Aorta (tissue), 5 donors: ENCODE measurements at regions not wholly inside any gene's neighbourhood (a gene's known extent, or its start where the extent isn't known, plus 50 kb on each side); places are given as distances from the start of the nearest gene placed in this dataset.

ENCODE experiments used
- ATAC-seq: fragments of 200-7000 bp; cut with Tn5 transposase; one replicate; pipeline ENCODE4 v1.9.1; 2022; ENCODE audit warnings: moderate library complexity; ENCODE audit not compliant: low FRiP score
- DNase-seq, 2 donors: peaks; one replicate each; pipeline ENCODE4 v3.0.0-alpha.2; 2020
- H3K27ac ChIP-seq, 2 donors: one replicate each; pipeline ENCODE4 v1.5.1; 2013; ENCODE audit warnings: low read length in 2 of 2, mild to moderate bottlenecking in 2 of 2, moderate library complexity in 2 of 2, control low read depth in 1 of 2, inconsistent platforms in 1 of 2, low read depth in 1 of 2
- H3K27me3 ChIP-seq, 2 donors: one replicate each; pipeline ENCODE4 v1.6.1; 2013; ENCODE audit warnings: control low read depth in 1 of 2, low read length in 1 of 2, mild to moderate bottlenecking in 1 of 2, moderate library complexity in 1 of 2; ENCODE audit not compliant: insufficient read depth in 2 of 2, control insufficient read depth in 1 of 2
- H3K36me3 ChIP-seq, 2 donors: one replicate each; pipeline ENCODE4 v1.6.1; 2013; ENCODE audit warnings: control low read depth in 1 of 2, low read length in 1 of 2, mild to moderate bottlenecking in 1 of 2; ENCODE audit not compliant: insufficient read depth in 2 of 2, control insufficient read depth in 1 of 2
- H3K4me1 ChIP-seq, 2 donors: one replicate each; pipeline ENCODE4 v1.6.1; 2013; ENCODE audit warnings: low read length in 2 of 2, control low read depth in 1 of 2, mild to moderate bottlenecking in 1 of 2, moderate library complexity in 1 of 2; ENCODE audit not compliant: insufficient read depth in 2 of 2, control insufficient read depth in 1 of 2
- H3K4me3 ChIP-seq, 2 donors: one replicate each; pipeline ENCODE4 v1.5.1; 2013; ENCODE audit warnings: low read length in 2 of 2, control low read depth in 1 of 2, mild to moderate bottlenecking in 1 of 2
- H3K9me3 ChIP-seq: one replicate; pipeline ENCODE4 v1.6.1; 2013; ENCODE audit warnings: mild to moderate bottlenecking, low read length; ENCODE audit not compliant: control insufficient read depth
- WGBS, 2 donors: extraction: QIAGEN DNeasy Blood & Tissue Kit; methylation state at CpG; one replicate each; pipeline ENCODE4 v1.1.7; 2013; 5-methylcytosine and 5-hydroxymethylcytosine counted together
- intact Hi-C, 2 donors: fragments of 100-400 bp; cut with DNase I; formaldehyde crosslinking; loops; one replicate each; pipeline versions ENCODE4 v1.14.2 to v1.15.0; 2022
- donor health status: healthy with polysubstance abuse.
- donor health status: Bipolar disorder and iron deficiency.
- donor health status: DM: no; HTN: no; CAD: no.
- donor health status: DM: no; HTN: no; CAD: no.
- donor health status: DM: yes; HTN: yes; CAD: no.

GRCh38 chr14:66196670-66197069 is 289.5 kb upstream of the CCDC196 start:
- Histone ChIP-seq H3K27me3 (no peaks in the 10 kb centered on the region), H3K4me3 (no peak overlapping the region), H3K36me3 (no peaks in the 10 kb centered on the region), H3K9me3 (no peaks in the 10 kb centered on the region), H3K4me1 (no peaks in the 10 kb centered on the region), H3K27ac (no peak overlapping the region)
- WGBS, 2 donors, result 72 to 73% methylated on average over 1 of the region's 1 CpG
- DNase-seq (no peak), ATAC-seq (no peak)
- intact Hi-C loops, result no loop called here

- no peak overlapping the region for H3K4me3 ChIP-seq
- H3K27me3 ChIP-seq, result no peaks in the 10 kb centered on the region
- no peak for DNase-seq
- H3K4me1 ChIP-seq, result no peaks in the 10 kb centered on the region
- no peaks in the 10 kb centered on the region for H3K36me3 ChIP-seq
- ATAC-seq, result no peak
- intact Hi-C loops, result no loop called here
- no peak overlapping the region for H3K27ac ChIP-seq
- no peaks in the 10 kb centered on the region for H3K9me3 ChIP-seq
Observed at GRCh38 chr14:66197276-66197675, 288.9 kb upstream of the CCDC196 start.

- intact Hi-C loops, result no loop called here
- H3K4me3 ChIP-seq, result no peak overlapping the region
- DNase-seq (no peak), ATAC-seq (no peak)
- no peaks in the 10 kb centered on the region for H3K36me3 ChIP-seq
- no peaks in the 10 kb centered on the region for H3K4me1 ChIP-seq
- H3K27ac ChIP-seq, result no peak overlapping the region
- peaks cover 3% of the 10 kb centered on the region for H3K9me3 ChIP-seq
- H3K27me3 ChIP-seq, result no peaks in the 10 kb centered on the region
- WGBS, 2 donors, result 68 to 76% methylated on average over 2 of the region's 2 CpGs
Observed at GRCh38 chr14:66206554-66206953, 279.6 kb upstream of the CCDC196 start.

GRCh38 chr14:66216763-66217162 is 269.4 kb upstream of the CCDC196 start:
- no peaks in the 10 kb centered on the region for H3K9me3 ChIP-seq
- intact Hi-C loops, result no loop called here
- H3K36me3 ChIP-seq, result no peaks in the 10 kb centered on the region
- no peak overlapping the region for H3K4me3 ChIP-seq
- ATAC-seq (no peak), DNase-seq (no peak)
- H3K27me3 ChIP-seq, result no peaks in the 10 kb centered on the region
- 43 to 83% methylated on average over 1 of the region's 1 CpG for WGBS, 2 donors
- H3K27ac ChIP-seq, result no peak overlapping the region
- no peaks in the 10 kb centered on the region for H3K4me1 ChIP-seq

GRCh38 chr14:66219886-66220285 is 266.3 kb upstream of the CCDC196 start:
- Histone ChIP-seq H3K27ac (no peak overlapping the region), H3K9me3 (no peaks in the 10 kb centered on the region), H3K4me3 (no peak overlapping the region), H3K4me1 (no peaks in the 10 kb centered on the region), H3K27me3 (no peaks in the 10 kb centered on the region), H3K36me3 (no peaks in the 10 kb centered on the region)
- WGBS, 2 donors, result 83% methylated on average over 3 of the region's 3 CpGs
- ATAC-seq (no peak), DNase-seq (no peak)
- intact Hi-C loops, result no loop called here

GRCh38 chr14:66224492-66225178 is 261.5 kb upstream of the CCDC196 start:
- intact Hi-C loops, result no loop called here

GRCh38 chr14:66225337-66225736 is 260.8 kb upstream of the CCDC196 start:
- DNase-seq (no peak), ATAC-seq (no peak)
- no peaks in the 10 kb centered on the region for H3K36me3 ChIP-seq
- no peaks in the 10 kb centered on the region for H3K4me1 ChIP-seq
- H3K27ac ChIP-seq, result no peak overlapping the region
- peaks cover 1% of the 10 kb centered on the region for H3K9me3 ChIP-seq
- H3K27me3 ChIP-seq, result no peaks in the 10 kb centered on the region
- no peak overlapping the region for H3K4me3 ChIP-seq
- intact Hi-C loops, result no loop called here

More at GRCh38 chr14:66224492-66225178, 261.5 kb upstream of the CCDC196 start:
- H3K27ac ChIP-seq, result no peak overlapping the region
- ATAC-seq (no peak), DNase-seq (no peak)
- no peaks in the 10 kb centered on the region for H3K36me3 ChIP-seq
- peaks cover 1% of the 10 kb centered on the region for H3K9me3 ChIP-seq
- H3K27me3 ChIP-seq, result no peaks in the 10 kb centered on the region
- no peaks in the 10 kb centered on the region for H3K4me1 ChIP-seq
- WGBS, 2 donors, result 63 to 69% methylated on average over 5 of the region's 5 CpGs
- H3K4me3 ChIP-seq, result no peak overlapping the region

GRCh38 chr14:66228267-66228970 is 257.8 kb upstream of the CCDC196 start:
- no peak for ATAC-seq
- DNase-seq, result no peak
- 82% methylated on average over 3 of the region's 3 CpGs for WGBS, 2 donors
- Histone ChIP-seq H3K4me1 (no peaks in the 10 kb centered on the region), H3K9me3 (peaks cover 1% of the 10 kb centered on the region), H3K36me3 (no peaks in the 10 kb centered on the region), H3K4me3 (no peak overlapping the region), H3K27ac (no peak overlapping the region), H3K27me3 (no peaks in the 10 kb centered on the region)
- intact Hi-C loops, result no loop called here

- Histone ChIP-seq H3K27me3 (no peaks in the 10 kb centered on the region), H3K36me3 (no peaks in the 10 kb centered on the region), H3K27ac (no peak overlapping the region), H3K4me3 (no peak overlapping the region), H3K4me1 (no peaks in the 10 kb centered on the region), H3K9me3 (peaks cover 1% of the 10 kb centered on the region)
- ATAC-seq, result no peak
- intact Hi-C loops, result no loop called here
- DNase-seq, result no peak
- 20 to 36% methylated on average over 4 of the region's 4 CpGs for WGBS, 2 donors
Observed at GRCh38 chr14:66231820-66232219, 254.4 kb upstream of the CCDC196 start.
